Central memory CD8-positive, alpha-beta T cell (primary cell): ENCODE measurements at regions not wholly inside any gene's neighbourhood (a gene's known extent, or its start where the extent isn't known, plus 50 kb on each side); places are given as distances from the start of the nearest gene placed in this dataset.

Source experiments
- ATAC-seq: fragments of 150-1000 bp; cut with Tn5 transposase; replicated peaks from 2 replicates; pipeline ENCODE4 v1.10.0; 2022; ENCODE audit warnings: mild to moderate bottlenecking, moderate FRiP score, moderate number of reproducible peaks; ENCODE audit not compliant: poor library complexity, severe bottlenecking; ENCODE audit errors: extremely low read depth
- DNase-seq, 2 donors: peaks; one replicate each; pipeline ENCODE4 v3.0.0; 2021; ENCODE audit warnings: low spot score in 2 of 2
- H3K27ac Mint-ChIP-seq: one replicate; pipeline ENCODE4 v1.8.0; 2022; ENCODE audit warnings: low read depth, mild to moderate bottlenecking, moderate library complexity, mixed read lengths
- H3K27me3 Mint-ChIP-seq: one replicate; pipeline ENCODE4 v1.8.0; 2022; ENCODE audit warnings: mixed read lengths
- H3K36me3 Mint-ChIP-seq: one replicate; pipeline ENCODE4 v1.8.0; 2022; ENCODE audit warnings: mild to moderate bottlenecking, moderate library complexity, mixed read lengths; ENCODE audit not compliant: insufficient read depth
- H3K4me1 Mint-ChIP-seq: one replicate; pipeline ENCODE4 v1.8.0; 2022; ENCODE audit warnings: mixed read lengths
- H3K4me3 Mint-ChIP-seq: one replicate; pipeline ENCODE4 v1.8.0; 2022; ENCODE audit warnings: mild to moderate bottlenecking, moderate library complexity, mixed read lengths
- H3K9me3 Mint-ChIP-seq: one replicate; pipeline ENCODE4 v1.8.0; 2022; ENCODE audit warnings: mixed read lengths

- H3K9me3 Mint-ChIP-seq = no peaks in the 10 kb centered on the region
- ATAC-seq (no peak), DNase-seq (no peak)
- H3K27me3 Mint-ChIP-seq = peaks cover 14% of the 10 kb centered on the region
- H3K27ac Mint-ChIP-seq = no peak overlapping the region
- no peaks in the 10 kb centered on the region for H3K36me3 Mint-ChIP-seq
- H3K4me1 Mint-ChIP-seq = no peaks in the 10 kb centered on the region
- no peak overlapping the region for H3K4me3 Mint-ChIP-seq
Observed at GRCh38 chr2:196409376-196409775, 230.1 kb upstream of the CCDC150 start.

- Mint-ChIP-seq H3K4me3 (no peak overlapping the region), H3K27ac (no peak overlapping the region), H3K4me1 (peaks cover 3% of the 10 kb centered on the region), H3K9me3 (no peaks in the 10 kb centered on the region), H3K36me3 (no peaks in the 10 kb centered on the region), H3K27me3 (peaks cover 14% of the 10 kb centered on the region)
- DNase-seq = no peak
- ATAC-seq = no peak
Observed at GRCh38 chr2:196410008-196410407, 229.5 kb upstream of the CCDC150 start.

GRCh38 chr2:196413821-196414274, 225.7 kb upstream of the CCDC150 start:
- no peak for ATAC-seq
- H3K27ac Mint-ChIP-seq = no peak overlapping the region

GRCh38 chr2:196415384-196415783, 224.1 kb upstream of the CCDC150 start:
- peak; percentile 40 for ATAC-seq
- peak overlapping the region; percentile 58 for H3K4me3 Mint-ChIP-seq

More at GRCh38 chr2:196413821-196414274, 225.7 kb upstream of the CCDC150 start:
- peaks cover 34% of the 10 kb centered on the region for H3K27me3 Mint-ChIP-seq
- peaks cover 11% of the 10 kb centered on the region for H3K4me1 Mint-ChIP-seq
- H3K4me3 Mint-ChIP-seq = no peak overlapping the region
- no peaks in the 10 kb centered on the region for H3K9me3 Mint-ChIP-seq
- DNase-seq = no peak
- H3K36me3 Mint-ChIP-seq = no peaks in the 10 kb centered on the region

GRCh38 chr2:196420143-196420542, 219.4 kb upstream of the CCDC150 start:
- H3K9me3 Mint-ChIP-seq = no peaks in the 10 kb centered on the region
- no peak for ATAC-seq

More at GRCh38 chr2:196415384-196415783, 224.1 kb upstream of the CCDC150 start:
- peaks cover 11% of the 10 kb centered on the region for H3K4me1 Mint-ChIP-seq
- H3K36me3 Mint-ChIP-seq = no peaks in the 10 kb centered on the region
- no peak for DNase-seq
- H3K27me3 Mint-ChIP-seq = peaks cover 46% of the 10 kb centered on the region
- no peak overlapping the region for H3K27ac Mint-ChIP-seq
- H3K9me3 Mint-ChIP-seq = no peaks in the 10 kb centered on the region

GRCh38 chr2:196421880-196422279, 217.6 kb upstream of the CCDC150 start:
- ATAC-seq = no peak
- Mint-ChIP-seq H3K36me3 (no peaks in the 10 kb centered on the region), H3K27ac (no peak overlapping the region), H3K27me3 (peaks cover 35% of the 10 kb centered on the region), H3K4me1 (no peaks in the 10 kb centered on the region), H3K9me3 (no peaks in the 10 kb centered on the region), H3K4me3 (no peak overlapping the region)
- no peak for DNase-seq

More at GRCh38 chr2:196420143-196420542, 219.4 kb upstream of the CCDC150 start:
- H3K27me3 Mint-ChIP-seq = peaks cover 42% of the 10 kb centered on the region
- DNase-seq = no peak
- no peak overlapping the region for H3K4me3 Mint-ChIP-seq
- H3K27ac Mint-ChIP-seq = no peak overlapping the region
- no peaks in the 10 kb centered on the region for H3K36me3 Mint-ChIP-seq
- H3K4me1 Mint-ChIP-seq = peaks cover 6% of the 10 kb centered on the region

- H3K4me1 Mint-ChIP-seq = no peaks in the 10 kb centered on the region
- no peaks in the 10 kb centered on the region for H3K9me3 Mint-ChIP-seq
Observed at GRCh38 chr2:196422361-196422760, 217.2 kb upstream of the CCDC150 start.

GRCh38 chr2:196426122-196426521, 213.4 kb upstream of the CCDC150 start:
- Mint-ChIP-seq H3K27ac (no peak overlapping the region), H3K9me3 (no peaks in the 10 kb centered on the region), H3K4me1 (no peaks in the 10 kb centered on the region), H3K4me3 (no peak overlapping the region), H3K27me3 (peaks cover 29% of the 10 kb centered on the region), H3K36me3 (no peaks in the 10 kb centered on the region)
- ATAC-seq = no peak
- DNase-seq = no peak

More at GRCh38 chr2:196422361-196422760, 217.2 kb upstream of the CCDC150 start:
- Mint-ChIP-seq H3K4me3 (no peak overlapping the region), H3K27me3 (peaks cover 35% of the 10 kb centered on the region), H3K36me3 (no peaks in the 10 kb centered on the region), H3K27ac (no peak overlapping the region)
- no peak for DNase-seq
- no peak for ATAC-seq

- DNase-seq (no peak), ATAC-seq (no peak)
- peaks cover 29% of the 10 kb centered on the region for H3K27me3 Mint-ChIP-seq
- no peak overlapping the region for H3K4me3 Mint-ChIP-seq
- H3K9me3 Mint-ChIP-seq = no peaks in the 10 kb centered on the region
- H3K36me3 Mint-ChIP-seq = no peaks in the 10 kb centered on the region
- H3K27ac Mint-ChIP-seq = no peak overlapping the region
- no peaks in the 10 kb centered on the region for H3K4me1 Mint-ChIP-seq
Observed at GRCh38 chr2:196427986-196428634, 211.4 kb upstream of the CCDC150 start.

- ATAC-seq = no peak
- peaks cover 46% of the 10 kb centered on the region for H3K27me3 Mint-ChIP-seq
- no peak for DNase-seq
- H3K4me1 Mint-ChIP-seq = no peaks in the 10 kb centered on the region
- no peaks in the 10 kb centered on the region for H3K36me3 Mint-ChIP-seq
- no peak overlapping the region for H3K4me3 Mint-ChIP-seq
- no peak overlapping the region for H3K27ac Mint-ChIP-seq
- H3K9me3 Mint-ChIP-seq = no peaks in the 10 kb centered on the region
Observed at GRCh38 chr2:196431076-196431475, 208.4 kb upstream of the CCDC150 start.

- ATAC-seq = no peak
- Mint-ChIP-seq H3K36me3 (no peaks in the 10 kb centered on the region), H3K4me1 (no peaks in the 10 kb centered on the region), H3K9me3 (no peaks in the 10 kb centered on the region), H3K27me3 (peaks cover 50% of the 10 kb centered on the region), H3K4me3 (no peak overlapping the region), H3K27ac (no peak overlapping the region)
- no peak for DNase-seq
Observed at GRCh38 chr2:196431957-196432356, 207.6 kb upstream of the CCDC150 start.

- Mint-ChIP-seq H3K4me3 (no peak overlapping the region), H3K9me3 (no peaks in the 10 kb centered on the region), H3K27ac (no peak overlapping the region), H3K27me3 (peaks cover 58% of the 10 kb centered on the region), H3K4me1 (no peaks in the 10 kb centered on the region), H3K36me3 (no peaks in the 10 kb centered on the region)
- DNase-seq (no peak), ATAC-seq (no peak)
Observed at GRCh38 chr2:196433116-196433515, 206.4 kb upstream of the CCDC150 start.

- H3K4me1 Mint-ChIP-seq = no peaks in the 10 kb centered on the region
- no peak for ATAC-seq
- no peak for DNase-seq
- H3K4me3 Mint-ChIP-seq = no peak overlapping the region
- H3K27ac Mint-ChIP-seq = no peak overlapping the region
- H3K9me3 Mint-ChIP-seq = no peaks in the 10 kb centered on the region
- H3K36me3 Mint-ChIP-seq = no peaks in the 10 kb centered on the region
- peaks cover 52% of the 10 kb centered on the region for H3K27me3 Mint-ChIP-seq
Observed at GRCh38 chr2:196434217-196434616, 205.3 kb upstream of the CCDC150 start.
